GM18907 (cell line): ENCODE measurements at regions not wholly inside any gene's neighbourhood (a gene's known extent, or its start where the extent isn't known, plus 50 kb on each side); places are given as distances from the start of the nearest gene placed in this dataset.
"Not testable (repeated sequence)": the region's sequence is repeated elsewhere in the genome, so short reads cannot be mapped to it uniquely, and the experiment has no call there.

Experiments
- ATAC-seq: cut with Tn5 transposase; IDR thresholded peaks from one replicate; pipeline ENCODE4 v1.9.1; 2021; ENCODE audit warnings: mild to moderate bottlenecking, moderate library complexity; ENCODE audit not compliant: unreplicated experiment

- no peak for ATAC-seq
Observed at GRCh38 chrX:95953564-95953963, 731.1 kb upstream of the DIAPH2 start.

- ATAC-seq: no peak
Observed at GRCh38 chrX:95956745-95957144, 727.9 kb upstream of the DIAPH2 start.

GRCh38 chrX:95973456-95974095 is 711.1 kb upstream of the DIAPH2 start:
- not testable (repeated sequence) for ATAC-seq

DNA sequence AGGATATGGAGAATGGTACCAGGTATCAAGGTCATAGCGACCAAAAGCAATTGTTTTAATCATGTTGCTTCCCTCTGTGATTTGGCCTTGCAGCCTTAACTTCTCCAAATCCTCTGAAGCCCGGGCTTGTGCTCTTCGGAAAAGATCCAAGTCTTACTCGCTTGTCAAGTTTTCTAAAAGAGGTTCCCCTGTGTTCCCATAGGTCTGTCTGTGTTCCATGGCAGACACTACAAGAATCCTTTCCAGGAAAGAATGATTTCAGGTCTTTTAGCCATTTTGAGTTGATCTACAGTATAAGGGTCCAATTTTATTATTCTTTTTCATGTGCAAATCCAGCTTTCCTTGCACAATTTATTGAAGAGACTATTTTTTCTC is 710.6 kb upstream of the DIAPH2 start:
- ATAC-seq: no peak

DNA sequence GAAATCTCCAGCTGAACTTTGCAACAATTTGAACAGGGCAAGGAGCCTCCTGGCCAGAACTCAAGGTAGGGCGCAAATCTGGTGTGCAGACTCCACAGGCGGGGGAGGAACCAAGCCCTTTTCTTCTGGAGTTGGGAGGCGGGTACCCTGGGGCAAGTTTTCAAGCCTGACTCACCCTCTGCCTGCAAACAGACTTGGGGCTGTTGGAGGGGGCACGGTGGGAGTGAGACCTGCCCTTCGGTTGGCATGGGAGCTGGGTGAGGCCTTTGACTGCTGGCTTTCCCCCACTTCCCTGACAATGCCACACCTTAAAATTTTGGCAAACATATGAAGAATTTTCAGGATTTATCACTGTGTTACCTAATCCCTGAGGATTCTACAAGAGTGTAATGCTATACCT is 709.8 kb upstream of the DIAPH2 start:
- no peak for ATAC-seq

GRCh38 chrX:95995583-95995982 is 689.1 kb upstream of the DIAPH2 start:
- ATAC-seq: no peak

DNA sequence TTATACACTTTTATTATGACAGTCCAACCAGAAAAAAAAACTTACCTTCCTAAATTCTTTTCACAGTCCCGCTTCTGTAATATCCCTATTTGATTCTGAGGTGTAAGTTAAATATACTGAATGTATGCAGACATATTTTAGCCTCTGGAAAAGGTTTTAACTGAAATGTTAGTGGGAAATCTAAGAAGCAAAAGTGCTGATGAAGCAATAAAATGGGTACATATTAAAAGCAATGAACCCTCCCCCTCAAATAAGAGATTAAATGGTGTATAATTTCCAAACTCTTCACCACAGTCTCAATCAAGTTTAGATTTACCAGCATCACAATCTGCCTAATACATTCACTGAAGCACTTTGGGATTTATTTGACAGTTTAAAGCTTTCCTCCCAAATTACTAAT is 688.3 kb upstream of the DIAPH2 start:
- ATAC-seq: no peak

- ATAC-seq: no peak
Observed at GRCh38 chrX:96002431-96002830, 682.2 kb upstream of the DIAPH2 start.

- no peak for ATAC-seq
Observed at GRCh38 chrX:96004386-96004785, 680.3 kb upstream of the DIAPH2 start.

DNA sequence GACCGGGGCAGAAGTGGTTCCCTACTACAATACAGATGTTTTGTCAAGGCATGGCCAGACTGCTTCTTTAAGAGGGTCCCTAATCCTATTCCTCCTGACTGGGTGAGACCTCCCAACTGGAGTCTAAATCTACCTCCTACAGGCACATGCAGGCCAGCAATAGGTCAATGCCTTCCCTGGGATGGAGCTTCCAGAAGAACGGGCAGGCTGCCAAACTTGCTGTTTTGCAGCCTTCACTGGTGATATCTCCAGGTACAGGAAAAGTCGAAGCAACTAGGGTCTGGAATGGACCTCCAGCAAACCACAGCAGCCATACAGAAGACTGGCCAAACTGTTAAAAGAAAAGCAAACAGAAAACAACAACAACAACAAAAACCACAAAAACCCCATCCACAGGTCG is 678.4 kb upstream of the DIAPH2 start:
- ATAC-seq: no peak

- no peak for ATAC-seq
Observed at GRCh38 chrX:96027407-96027806, 657.2 kb upstream of the DIAPH2 start.

DNA sequence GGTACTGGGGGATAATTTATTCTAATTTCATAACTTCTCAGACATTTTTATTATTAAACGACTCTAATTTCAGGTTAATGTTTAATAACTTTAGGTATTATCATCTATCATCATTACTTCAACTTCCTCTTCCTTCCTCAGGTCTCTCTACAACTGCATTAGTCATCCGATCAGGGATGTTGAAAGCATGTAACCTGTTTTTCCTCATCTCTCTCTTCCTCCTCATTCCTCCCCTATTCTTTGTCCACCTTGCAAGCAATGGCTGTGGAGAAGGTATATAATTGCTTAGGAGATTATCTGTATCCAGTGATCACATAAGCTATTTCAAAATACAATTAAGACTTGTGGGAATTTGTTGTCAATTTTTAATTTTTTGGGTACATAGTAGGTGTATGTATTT is 632.6 kb upstream of the DIAPH2 start:
- no peak for ATAC-seq

GRCh38 chrX:96081891-96082290 is 602.8 kb upstream of the DIAPH2 start:
- no peak for ATAC-seq

- ATAC-seq: no peak
Observed at GRCh38 chrX:96094616-96095015, 590.0 kb upstream of the DIAPH2 start.

GRCh38 chrX:96098471-96098870 is 586.2 kb upstream of the DIAPH2 start:
- ATAC-seq: no peak

GRCh38 chrX:96102997-96103396 is 581.6 kb upstream of the DIAPH2 start:
- no peak for ATAC-seq

DNA sequence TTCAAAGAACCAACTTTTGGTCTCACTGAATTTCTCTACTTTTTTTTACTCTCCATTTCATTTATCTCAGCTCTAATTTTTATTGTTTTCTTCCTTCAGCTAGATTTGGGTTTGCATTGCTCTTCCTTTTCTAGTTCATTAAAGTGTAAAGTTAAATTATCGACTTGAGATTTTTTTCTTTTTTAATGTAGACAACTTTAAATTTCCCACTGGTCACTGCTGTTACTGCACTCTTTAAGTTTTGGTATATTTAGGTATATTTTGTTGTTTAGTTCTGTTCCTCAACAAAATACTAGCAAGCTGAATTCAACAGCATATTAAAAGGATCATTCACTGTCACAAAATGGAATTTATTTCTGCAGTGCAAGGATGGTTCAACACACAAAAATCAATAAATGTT is 572.0 kb upstream of the DIAPH2 start:
- ATAC-seq: no peak

- ATAC-seq: no peak
Observed at GRCh38 chrX:96126182-96126581, 558.5 kb upstream of the DIAPH2 start.

- not testable (repeated sequence) for ATAC-seq
Observed at GRCh38 chrX:96128058-96128457, 556.6 kb upstream of the DIAPH2 start.

DNA sequence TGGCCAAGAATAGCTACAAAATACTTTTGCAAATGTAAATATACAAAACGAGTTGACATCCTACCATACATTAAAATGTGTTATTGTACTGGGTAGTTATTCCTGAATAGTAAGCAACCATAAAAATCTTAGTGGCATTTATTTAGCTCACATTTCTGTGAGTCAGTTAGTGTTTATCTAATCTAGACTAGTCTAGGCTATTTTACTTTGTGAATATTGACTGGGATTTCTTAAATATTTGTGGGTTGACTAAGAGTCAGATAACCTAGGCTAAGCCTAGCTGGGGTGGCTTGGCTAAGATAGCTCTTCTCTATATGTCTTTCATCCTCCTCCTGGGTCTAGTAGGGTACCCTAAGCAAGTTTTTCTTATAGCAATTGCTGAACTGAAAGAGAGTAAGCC is 543.8 kb upstream of the DIAPH2 start:
- no peak for ATAC-seq

GRCh38 chrX:96147681-96148080 is 537.0 kb upstream of the DIAPH2 start:
- ATAC-seq: no peak

DNA sequence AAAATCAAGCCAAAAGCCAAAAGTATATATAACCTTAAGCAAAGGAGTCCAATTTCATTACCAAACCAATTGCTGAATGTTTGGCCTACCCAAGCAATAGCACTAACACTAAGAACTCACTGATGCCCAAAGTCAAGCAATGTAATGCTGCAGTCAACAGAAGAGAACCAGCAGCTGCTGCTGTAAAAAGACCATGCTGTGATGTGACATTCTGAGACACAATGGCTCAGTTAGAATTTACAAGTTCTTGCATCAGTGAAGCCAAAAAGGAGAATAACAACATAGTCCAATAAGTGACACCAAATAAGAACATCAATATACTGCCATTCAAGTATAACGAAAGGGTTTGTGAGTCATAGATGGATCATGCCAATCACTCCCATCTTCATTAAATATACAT is 514.0 kb upstream of the DIAPH2 start:
- ATAC-seq: no peak

DNA sequence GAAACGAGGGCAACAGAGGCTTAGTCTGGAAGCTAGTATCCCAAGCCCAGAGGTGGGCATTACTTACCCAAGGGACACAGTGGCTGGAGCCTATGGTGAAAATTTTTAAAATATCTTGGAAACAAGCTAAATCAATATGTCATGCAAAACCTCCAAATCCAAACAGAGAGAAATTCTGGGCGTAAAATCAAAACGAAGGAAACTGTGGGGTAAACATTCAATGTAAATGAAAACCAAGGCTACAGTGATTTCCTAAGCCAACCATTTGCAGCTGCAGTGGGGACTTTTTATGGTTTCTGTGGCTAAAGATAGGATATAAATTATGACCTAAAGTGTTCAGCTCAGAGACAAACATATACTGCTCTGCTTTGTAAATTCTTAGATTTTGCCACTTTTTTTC is 507.7 kb upstream of the DIAPH2 start:
- no peak for ATAC-seq
